Erythroblast (primary cell): ENCODE measurements at regions not wholly inside any gene's neighbourhood (a gene's known extent, or its start where the extent isn't known, plus 50 kb on each side); places are given as distances from the start of the nearest gene placed in this dataset.

Experiments used
- GATA1 ChIP-seq: IDR thresholded peaks from 2 replicates; pipeline ENCODE4 v1.6.1; 2011; ENCODE audit warnings: low read depth, mild to moderate bottlenecking, control low read depth, low read length, moderate library complexity
- POLR2A ChIP-seq: IDR thresholded peaks from 2 replicates; pipeline ENCODE4 v1.6.1; 2011; ENCODE audit warnings: mild to moderate bottlenecking, low read length

- TF ChIP-seq POLR2A (no peak), GATA1 (no peak)
Observed at GRCh38 chr2:45123521-45124191, 114.4 kb upstream of the SIX2 start.
